ENCODE measurements at regions not wholly inside any gene's neighbourhood (a gene's known extent, or its start where the extent isn't known, plus 50 kb on each side); places are given as distances from the start of the nearest gene placed in this dataset.
"Not testable (repeated sequence)": the region's sequence is repeated elsewhere in the genome, so short reads cannot be mapped to it uniquely, and the experiment has no call there.

DNA sequence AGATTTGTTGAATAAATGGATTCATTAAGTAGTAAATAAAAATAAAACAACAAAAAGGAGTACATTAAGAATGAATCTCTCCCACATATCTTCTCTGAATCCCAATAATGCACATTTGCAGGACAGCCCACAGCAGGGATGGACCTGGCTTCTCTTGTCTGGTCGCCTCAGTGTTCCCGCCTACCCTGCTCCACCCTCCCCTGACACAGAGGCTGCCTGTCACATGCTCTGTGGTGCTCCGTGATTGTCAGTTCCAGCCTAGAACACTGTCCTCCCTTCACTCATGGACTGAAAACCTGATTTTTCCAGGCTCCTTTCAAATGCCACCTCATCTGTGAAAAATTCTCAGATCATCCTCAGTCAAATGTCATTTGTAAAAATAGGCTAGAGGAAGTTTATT lies 94.5 kb upstream of the GPR12 start:
- H3K4me1 ChIP-seq (ENCODE audit: control insufficient read depth in 2 of 2, insufficient read depth in 2 of 2, low read length in 1 of 2), result no peaks in the 10 kb centered on the region
- no peaks in the 10 kb centered on the region for H3K36me3 ChIP-seq (ENCODE audit: control insufficient read depth in 2 of 2, insufficient read depth in 2 of 2, low read length in 1 of 2)
- H3K9me3 ChIP-seq (ENCODE audit: control insufficient read depth in 2 of 2, insufficient read depth in 1 of 2, low read depth in 1 of 2, low read length in 1 of 2), result no peaks in the 10 kb centered on the region
- H3K27me3 ChIP-seq (ENCODE audit: control insufficient read depth in 1 of 2, insufficient read depth in 2 of 2, low read length in 2 of 2), result no peaks in the 10 kb centered on the region
- H3K4me3 ChIP-seq (ENCODE audit: low read depth in 1 of 2, low read length in 2 of 2), result no peak overlapping the region
- no peak overlapping the region for H3K27ac ChIP-seq (ENCODE audit: low read depth in 2 of 2, low read length in 1 of 2)
- 57 to 63% methylated on average over 3 of the region's 3 CpGs for WGBS, 2 donors

DNA sequence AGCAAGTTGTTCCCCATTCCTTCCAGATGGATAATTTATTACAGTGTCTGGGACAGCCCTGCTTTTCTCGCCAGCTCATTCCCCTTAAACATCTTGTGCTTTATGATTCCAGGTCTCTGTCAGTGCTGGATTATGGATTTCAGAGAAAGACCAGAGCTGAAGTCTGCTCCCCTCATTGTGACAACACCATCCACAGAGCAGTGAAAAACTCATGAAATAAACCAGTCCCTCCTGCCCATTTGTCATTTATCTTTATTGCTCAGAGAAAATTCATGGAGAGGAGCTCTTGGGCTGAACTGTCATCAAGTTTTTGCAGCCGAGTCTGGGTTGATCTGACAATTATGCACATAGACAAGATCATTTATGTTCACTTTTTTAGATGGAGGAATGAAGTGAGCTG lies 92.7 kb upstream of the GPR12 start:
- H3K9me3 ChIP-seq (ENCODE audit: control insufficient read depth in 2 of 2, insufficient read depth in 1 of 2, low read depth in 1 of 2, low read length in 1 of 2), result no peaks in the 10 kb centered on the region
- no peak overlapping the region for H3K4me3 ChIP-seq (ENCODE audit: low read depth in 1 of 2, low read length in 2 of 2)
- WGBS, 2 donors, result 31 to 43% methylated on average over 2 of the region's 2 CpGs
- H3K27ac ChIP-seq (ENCODE audit: low read depth in 2 of 2, low read length in 1 of 2), result no peak overlapping the region
- no peaks in the 10 kb centered on the region for H3K4me1 ChIP-seq (ENCODE audit: control insufficient read depth in 2 of 2, insufficient read depth in 2 of 2, low read length in 1 of 2)
- H3K27me3 ChIP-seq (ENCODE audit: control insufficient read depth in 1 of 2, insufficient read depth in 2 of 2, low read length in 2 of 2), result no peaks in the 10 kb centered on the region
- H3K36me3 ChIP-seq (ENCODE audit: control insufficient read depth in 2 of 2, insufficient read depth in 2 of 2, low read length in 1 of 2), result no peaks in the 10 kb centered on the region

DNA sequence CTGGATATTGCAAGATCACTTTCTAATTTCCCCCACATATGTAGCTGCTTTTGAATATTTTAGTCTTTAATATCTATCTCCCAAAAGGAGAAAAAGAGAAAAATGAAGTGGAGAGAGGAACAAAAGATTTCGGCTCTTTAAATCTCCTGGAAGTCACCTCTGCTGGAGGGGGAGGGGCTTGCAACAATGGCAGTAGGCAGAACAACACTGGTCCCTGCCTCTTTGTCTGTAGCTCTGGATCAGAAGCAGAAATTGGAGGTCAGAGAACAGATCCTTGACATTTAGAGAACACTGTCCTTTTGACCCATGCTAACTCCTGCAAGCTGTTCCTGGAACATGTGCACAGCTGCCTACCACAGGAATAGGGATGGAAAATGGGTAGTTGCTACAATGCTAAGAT lies 86.7 kb upstream of the GPR12 start:
- Histone ChIP-seq H3K36me3 (ENCODE audit: control insufficient read depth in 2 of 2, insufficient read depth in 2 of 2, low read length in 1 of 2) (no peaks in the 10 kb centered on the region), H3K4me1 (ENCODE audit: control insufficient read depth in 2 of 2, insufficient read depth in 2 of 2, low read length in 1 of 2) (no peaks in the 10 kb centered on the region), H3K27me3 (ENCODE audit: control insufficient read depth in 1 of 2, insufficient read depth in 2 of 2, low read length in 2 of 2) (no peaks in the 10 kb centered on the region), H3K9me3 (ENCODE audit: control insufficient read depth in 2 of 2, insufficient read depth in 1 of 2, low read depth in 1 of 2, low read length in 1 of 2) (no peaks in the 10 kb centered on the region), H3K27ac (ENCODE audit: low read depth in 2 of 2, low read length in 1 of 2) (no peak overlapping the region), H3K4me3 (ENCODE audit: low read depth in 1 of 2, low read length in 2 of 2) (no peak overlapping the region)
- 43 to 46% methylated on average over 1 of the region's 1 CpG for WGBS, 2 donors

DNA sequence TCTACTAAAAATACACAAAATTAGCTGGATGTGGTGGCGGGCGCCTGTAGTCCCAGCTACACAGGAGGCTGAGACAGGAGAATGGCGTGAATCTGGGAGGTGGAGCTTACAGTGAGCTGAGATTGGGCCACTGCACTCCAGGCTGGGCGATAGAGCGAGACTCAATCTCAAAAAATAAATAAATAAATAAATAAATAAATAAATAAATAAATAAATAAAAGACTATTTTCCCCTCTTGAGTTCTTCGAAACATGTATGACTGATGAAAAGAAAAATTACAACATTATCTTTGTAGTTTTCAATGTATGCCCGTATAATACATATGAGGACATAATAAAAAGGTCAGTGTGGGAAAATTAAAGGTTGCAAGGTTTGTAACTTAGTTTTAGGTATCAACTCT lies 84.5 kb upstream of the GPR12 start:
- H3K9me3 ChIP-seq (ENCODE audit: control insufficient read depth in 2 of 2, insufficient read depth in 1 of 2, low read depth in 1 of 2, low read length in 1 of 2); H3K4me1 ChIP-seq (ENCODE audit: control insufficient read depth in 2 of 2, insufficient read depth in 2 of 2, low read length in 1 of 2); H3K27me3 ChIP-seq (ENCODE audit: control insufficient read depth in 1 of 2, insufficient read depth in 2 of 2, low read length in 2 of 2); H3K36me3 ChIP-seq (ENCODE audit: control insufficient read depth in 2 of 2, insufficient read depth in 2 of 2, low read length in 1 of 2); H3K4me3 ChIP-seq (ENCODE audit: low read depth in 1 of 2, low read length in 2 of 2); H3K27ac ChIP-seq (ENCODE audit: low read depth in 2 of 2, low read length in 1 of 2): not testable (repeated sequence)
- WGBS, 2 donors, result 88 to 92% methylated on average over 7 of the region's 7 CpGs

DNA sequence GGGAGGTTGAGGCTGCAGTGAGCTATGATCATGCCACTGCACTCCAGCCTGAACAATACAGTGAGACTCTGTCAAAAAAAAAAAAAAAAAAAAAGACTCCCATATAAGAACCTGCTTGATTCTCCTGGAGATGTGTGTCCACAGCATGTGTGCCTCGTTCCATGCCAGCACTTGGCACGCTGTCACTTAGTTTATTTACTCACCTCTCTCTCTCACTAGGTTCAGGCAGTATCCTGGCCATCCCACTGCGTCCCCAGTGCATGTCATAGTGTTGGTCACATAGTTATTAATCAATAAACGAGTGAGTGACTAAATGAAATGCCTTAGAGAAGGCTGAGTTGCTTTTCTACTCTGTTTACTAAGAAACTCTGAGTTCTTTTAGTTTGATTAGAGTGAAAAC lies 79.1 kb upstream of the GPR12 start:
- WGBS, 2 donors, result 30 to 32% methylated on average over 4 of the region's 4 CpGs
- no peaks in the 10 kb centered on the region for H3K36me3 ChIP-seq (ENCODE audit: control insufficient read depth in 2 of 2, insufficient read depth in 2 of 2, low read length in 1 of 2)

DNA sequence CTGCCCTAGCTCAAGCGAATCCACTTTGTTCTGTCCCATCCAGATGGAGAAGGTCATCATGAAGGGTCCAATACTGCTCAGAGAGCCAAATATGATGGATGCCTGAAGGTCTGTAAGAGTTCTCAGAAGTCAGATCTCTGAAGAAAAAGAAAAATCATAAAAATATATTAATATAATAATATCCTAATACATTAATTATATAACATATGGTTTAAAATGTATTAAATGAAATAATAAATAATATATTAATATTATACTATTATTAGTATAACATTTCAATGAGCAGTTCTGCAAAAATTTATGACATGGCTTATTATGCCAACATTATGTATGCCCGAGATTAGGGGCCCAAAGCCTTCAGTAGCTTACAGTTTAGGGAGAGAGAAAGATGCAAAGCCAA lies 78.2 kb upstream of the GPR12 start:
- H3K27ac ChIP-seq (ENCODE audit: low read depth in 2 of 2, low read length in 1 of 2), result no peak overlapping the region
- 66% methylated on average over 2 of the region's 2 CpGs for WGBS, 2 donors
- peaks cover 0 to 7% of the 10 kb centered on the region in 2 donors for H3K4me1 ChIP-seq (ENCODE audit: control insufficient read depth in 2 of 2, insufficient read depth in 2 of 2, low read length in 1 of 2)
- no peak overlapping the region for H3K4me3 ChIP-seq (ENCODE audit: low read depth in 1 of 2, low read length in 2 of 2)
- H3K36me3 ChIP-seq (ENCODE audit: control insufficient read depth in 2 of 2, insufficient read depth in 2 of 2, low read length in 1 of 2), result no peaks in the 10 kb centered on the region
- no peaks in the 10 kb centered on the region for H3K27me3 ChIP-seq (ENCODE audit: control insufficient read depth in 1 of 2, insufficient read depth in 2 of 2, low read length in 2 of 2)
- no peaks in the 10 kb centered on the region for H3K9me3 ChIP-seq (ENCODE audit: control insufficient read depth in 2 of 2, insufficient read depth in 1 of 2, low read depth in 1 of 2, low read length in 1 of 2)

More for the DNA sequence above, 79.1 kb upstream of the GPR12 start:
- no peaks in the 10 kb centered on the region for H3K27me3 ChIP-seq (ENCODE audit: control insufficient read depth in 1 of 2, insufficient read depth in 2 of 2, low read length in 2 of 2)
- no peak overlapping the region for H3K27ac ChIP-seq (ENCODE audit: low read depth in 2 of 2, low read length in 1 of 2)
- no peak overlapping the region for H3K4me3 ChIP-seq (ENCODE audit: low read depth in 1 of 2, low read length in 2 of 2)
- H3K9me3 ChIP-seq (ENCODE audit: control insufficient read depth in 2 of 2, insufficient read depth in 1 of 2, low read depth in 1 of 2, low read length in 1 of 2), result no peaks in the 10 kb centered on the region
- H3K4me1 ChIP-seq (ENCODE audit: control insufficient read depth in 2 of 2, insufficient read depth in 2 of 2, low read length in 1 of 2), result peaks cover 0 to 7% of the 10 kb centered on the region in 2 donors

DNA sequence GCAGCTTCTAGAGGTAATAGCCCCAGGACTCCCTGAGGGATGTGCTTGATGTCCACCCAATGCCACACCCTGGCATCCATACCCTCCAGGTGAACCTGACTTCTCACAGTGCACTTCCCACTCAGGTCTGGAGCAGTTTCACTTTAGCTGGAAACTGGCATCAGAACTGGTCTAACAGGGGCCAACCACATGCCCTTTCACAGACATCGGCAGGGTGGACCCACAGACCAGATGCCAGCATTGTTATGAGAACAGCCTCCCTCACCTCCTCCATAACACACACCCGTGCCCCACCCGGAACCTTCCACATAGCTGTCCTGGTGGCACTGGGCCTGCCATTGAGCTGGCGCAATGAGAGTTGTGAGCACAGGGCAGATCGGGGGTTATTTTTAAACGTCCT lies 77.4 kb upstream of the GPR12 start:
- H3K27me3 ChIP-seq (ENCODE audit: control insufficient read depth in 1 of 2, insufficient read depth in 2 of 2, low read length in 2 of 2), result no peaks in the 10 kb centered on the region
- no peak overlapping the region for H3K4me3 ChIP-seq (ENCODE audit: low read depth in 1 of 2, low read length in 2 of 2)
- peaks cover 0 to 7% of the 10 kb centered on the region in 2 donors for H3K4me1 ChIP-seq (ENCODE audit: control insufficient read depth in 2 of 2, insufficient read depth in 2 of 2, low read length in 1 of 2)
- no peaks in the 10 kb centered on the region for H3K9me3 ChIP-seq (ENCODE audit: control insufficient read depth in 2 of 2, insufficient read depth in 1 of 2, low read depth in 1 of 2, low read length in 1 of 2)
- 54 to 68% methylated on average over 6 of the region's 6 CpGs for WGBS, 2 donors
- H3K27ac ChIP-seq (ENCODE audit: low read depth in 2 of 2, low read length in 1 of 2), result no peak overlapping the region
- no peaks in the 10 kb centered on the region for H3K36me3 ChIP-seq (ENCODE audit: control insufficient read depth in 2 of 2, insufficient read depth in 2 of 2, low read length in 1 of 2)

DNA sequence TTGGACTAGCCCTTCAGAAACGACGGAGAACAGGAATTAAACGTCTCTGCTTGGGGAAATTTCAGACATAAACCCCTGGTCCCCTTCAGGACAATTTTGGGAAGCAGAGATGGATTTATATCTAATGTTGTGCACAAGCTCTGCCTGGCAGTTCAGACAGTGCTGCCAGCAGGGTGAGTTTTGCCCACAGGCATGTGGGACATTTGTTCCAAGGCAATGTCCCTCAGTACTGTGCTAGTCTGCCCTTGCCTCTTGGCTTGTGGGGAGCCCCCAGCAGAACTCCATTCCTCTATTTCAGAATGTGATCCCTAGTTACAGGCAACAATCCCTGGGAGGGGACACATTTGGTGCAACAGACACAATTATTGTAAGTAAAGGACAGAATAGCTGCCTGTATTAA lies 76.5 kb upstream of the GPR12 start:
- no peaks in the 10 kb centered on the region for H3K36me3 ChIP-seq (ENCODE audit: control insufficient read depth in 2 of 2, insufficient read depth in 2 of 2, low read length in 1 of 2)
- no peak overlapping the region for H3K27ac ChIP-seq (ENCODE audit: low read depth in 2 of 2, low read length in 1 of 2)
- H3K27me3 ChIP-seq (ENCODE audit: control insufficient read depth in 1 of 2, insufficient read depth in 2 of 2, low read length in 2 of 2), result no peaks in the 10 kb centered on the region
- peaks cover 0 to 7% of the 10 kb centered on the region in 2 donors for H3K4me1 ChIP-seq (ENCODE audit: control insufficient read depth in 2 of 2, insufficient read depth in 2 of 2, low read length in 1 of 2)
- no peaks in the 10 kb centered on the region for H3K9me3 ChIP-seq (ENCODE audit: control insufficient read depth in 2 of 2, insufficient read depth in 1 of 2, low read depth in 1 of 2, low read length in 1 of 2)
- no peak overlapping the region for H3K4me3 ChIP-seq (ENCODE audit: low read depth in 1 of 2, low read length in 2 of 2)
- WGBS, 2 donors, result 87% methylated on average over 3 of the region's 3 CpGs

DNA sequence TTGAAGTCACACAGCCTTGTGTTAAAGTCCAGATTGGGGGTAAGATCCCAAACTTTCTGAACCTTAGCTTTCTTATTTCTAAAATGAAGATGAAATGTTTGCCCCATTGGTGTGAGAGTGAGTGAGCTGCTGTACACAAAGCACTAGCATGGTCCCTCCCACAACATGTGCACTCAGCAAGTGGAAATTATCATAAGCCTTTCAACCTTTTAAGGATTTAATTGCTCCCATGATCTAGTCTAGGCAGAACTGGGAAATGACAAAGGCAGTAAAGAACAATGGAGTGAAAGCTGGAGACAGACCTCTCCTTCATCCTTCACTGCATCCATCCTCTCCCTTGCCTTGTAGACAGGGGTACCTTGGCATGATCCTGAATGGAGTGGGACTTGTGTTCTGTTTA lies 76.0 kb upstream of the GPR12 start:
- Histone ChIP-seq H3K4me1 (ENCODE audit: control insufficient read depth in 2 of 2, insufficient read depth in 2 of 2, low read length in 1 of 2) (peaks cover 0 to 7% of the 10 kb centered on the region in 2 donors), H3K4me3 (ENCODE audit: low read depth in 1 of 2, low read length in 2 of 2) (no peak overlapping the region), H3K9me3 (ENCODE audit: control insufficient read depth in 2 of 2, insufficient read depth in 1 of 2, low read depth in 1 of 2, low read length in 1 of 2) (no peaks in the 10 kb centered on the region), H3K36me3 (ENCODE audit: control insufficient read depth in 2 of 2, insufficient read depth in 2 of 2, low read length in 1 of 2) (no peaks in the 10 kb centered on the region), H3K27ac (ENCODE audit: low read depth in 2 of 2, low read length in 1 of 2) (no peak overlapping the region), H3K27me3 (ENCODE audit: control insufficient read depth in 1 of 2, insufficient read depth in 2 of 2, low read length in 2 of 2) (no peaks in the 10 kb centered on the region)

DNA sequence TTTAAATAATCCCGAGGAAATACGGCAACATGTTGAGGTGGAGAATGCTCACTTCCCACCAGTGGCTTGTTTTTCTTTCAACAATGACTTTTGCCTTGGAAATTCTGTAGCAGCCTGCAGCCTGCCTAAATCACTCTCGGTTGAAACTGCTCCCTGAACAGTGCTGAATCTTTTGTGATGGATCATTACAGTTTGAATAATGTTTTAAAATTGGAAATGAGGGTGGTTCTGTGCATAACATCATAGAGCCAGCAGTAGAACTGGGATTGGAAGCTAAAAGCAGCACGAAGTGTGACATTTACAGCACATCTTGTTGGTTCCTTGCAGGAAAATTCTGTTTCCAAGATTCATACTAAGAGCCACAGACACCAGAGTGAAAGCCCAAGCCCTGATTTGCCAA lies 74.1 kb upstream of the GPR12 start:
- H3K9me3 ChIP-seq (ENCODE audit: control insufficient read depth in 2 of 2, insufficient read depth in 1 of 2, low read depth in 1 of 2, low read length in 1 of 2), result no peaks in the 10 kb centered on the region
- no peaks in the 10 kb centered on the region for H3K36me3 ChIP-seq (ENCODE audit: control insufficient read depth in 2 of 2, insufficient read depth in 2 of 2, low read length in 1 of 2)
- H3K27me3 ChIP-seq (ENCODE audit: control insufficient read depth in 1 of 2, insufficient read depth in 2 of 2, low read length in 2 of 2), result no peaks in the 10 kb centered on the region
- peaks cover 0 to 7% of the 10 kb centered on the region in 2 donors for H3K4me1 ChIP-seq (ENCODE audit: control insufficient read depth in 2 of 2, insufficient read depth in 2 of 2, low read length in 1 of 2)
- H3K4me3 ChIP-seq (ENCODE audit: low read depth in 1 of 2, low read length in 2 of 2), result no peak overlapping the region
- H3K27ac ChIP-seq (ENCODE audit: low read depth in 2 of 2, low read length in 1 of 2), result no peak overlapping the region
- 21 to 24% methylated on average over 4 of the region's 4 CpGs for WGBS, 2 donors

Measured in esophagus (tissue), 2 donors.